NT2/D1 (cell line): ENCODE measurements at regions not wholly inside any gene's neighbourhood (a gene's known extent, or its start where the extent isn't known, plus 50 kb on each side); places are given as distances from the start of the nearest gene placed in this dataset.

Experiments
- DNase-seq: peaks from one replicate; pipeline ENCODE4 v3.0.0-alpha.2; 2011; ENCODE audit warnings: low read depth, low spot score
- H3K27me3 ChIP-seq: 2 replicates; pipeline ENCODE4 v1.6.0; 2011; ENCODE audit warnings: mild to moderate bottlenecking; ENCODE audit not compliant: insufficient read length, insufficient read depth
- H3K36me3 ChIP-seq: 2 replicates; pipeline ENCODE4 v1.6.1; 2011; ENCODE audit warnings: mild to moderate bottlenecking, low read length, mixed read lengths; ENCODE audit not compliant: insufficient read depth, insufficient read length
- H3K4me1 ChIP-seq: 2 replicates; pipeline ENCODE4 v1.5.1; 2011; ENCODE audit not compliant: insufficient read depth, insufficient read length
- H3K4me3 ChIP-seq: 2 replicates; pipeline ENCODE4 v1.5.1; 2011; ENCODE audit warnings: low read depth; ENCODE audit not compliant: insufficient read length
- H3K9ac ChIP-seq: 2 replicates; pipeline ENCODE4 v1.6.0; 2011; ENCODE audit warnings: low read depth; ENCODE audit not compliant: insufficient read length
- H3K9me3 ChIP-seq: 2 replicates; pipeline ENCODE4 v1.5.1; 2011; ENCODE audit warnings: mild to moderate bottlenecking, low read length; ENCODE audit not compliant: insufficient read depth
- SUZ12 ChIP-seq: IDR thresholded peaks from 2 replicates; pipeline ENCODE4 v1.6.1; 2011; ENCODE audit not compliant: insufficient read length, insufficient read depth; ENCODE audit errors: extremely low read depth
- YY1 ChIP-seq: IDR thresholded peaks from 2 replicates; pipeline ENCODE4 v1.6.1; 2011; ENCODE audit not compliant: insufficient read length, insufficient read depth
- ZNF274 ChIP-seq: IDR thresholded peaks from 2 replicates; pipeline ENCODE4 v1.6.1; 2011; ENCODE audit warnings: mild to moderate bottlenecking, low read depth, low read length

GRCh38 chr13:22717036-22717435 is 463.7 kb upstream of the SGCG start:
- no peaks in the 10 kb centered on the region for H3K4me1 ChIP-seq
- no peak for DNase-seq
- H3K4me3 ChIP-seq: no peak overlapping the region
- H3K27me3 ChIP-seq: no peaks in the 10 kb centered on the region
- TF ChIP-seq SUZ12: no peak
- no peak for TF ChIP-seq YY1
- TF ChIP-seq ZNF274: no peak
- H3K36me3 ChIP-seq: no peaks in the 10 kb centered on the region
- H3K9ac ChIP-seq: no peak overlapping the region
- H3K9me3 ChIP-seq: no peaks in the 10 kb centered on the region

DNA sequence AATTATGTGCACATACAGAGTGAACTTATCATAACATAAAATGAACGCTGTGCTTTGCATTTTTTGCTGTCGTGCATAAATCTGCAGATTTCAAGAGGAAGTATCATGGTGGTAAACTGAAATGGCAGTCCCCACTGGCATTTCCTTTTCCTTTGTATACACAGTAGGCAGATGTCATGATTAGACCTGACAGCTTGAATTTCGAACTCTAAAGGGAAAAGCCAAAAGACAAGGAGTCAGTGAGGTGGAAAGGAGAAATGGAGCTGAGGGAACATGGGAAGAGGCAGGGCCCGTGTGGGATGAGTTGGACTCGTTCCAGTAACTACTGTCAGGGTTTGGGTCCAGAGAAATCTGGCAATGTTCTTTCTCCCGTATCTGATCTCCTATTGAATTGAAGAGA is 454.1 kb upstream of the SGCG start:
- Histone ChIP-seq H3K27me3 (no peaks in the 10 kb centered on the region), H3K9ac (no peak overlapping the region), H3K36me3 (no peaks in the 10 kb centered on the region), H3K4me1 (no peaks in the 10 kb centered on the region), H3K9me3 (no peaks in the 10 kb centered on the region), H3K4me3 (no peak overlapping the region)
- TF ChIP-seq YY1: no peak
- no peak for TF ChIP-seq ZNF274
- no peak for TF ChIP-seq SUZ12
- DNase-seq: no peak

DNA sequence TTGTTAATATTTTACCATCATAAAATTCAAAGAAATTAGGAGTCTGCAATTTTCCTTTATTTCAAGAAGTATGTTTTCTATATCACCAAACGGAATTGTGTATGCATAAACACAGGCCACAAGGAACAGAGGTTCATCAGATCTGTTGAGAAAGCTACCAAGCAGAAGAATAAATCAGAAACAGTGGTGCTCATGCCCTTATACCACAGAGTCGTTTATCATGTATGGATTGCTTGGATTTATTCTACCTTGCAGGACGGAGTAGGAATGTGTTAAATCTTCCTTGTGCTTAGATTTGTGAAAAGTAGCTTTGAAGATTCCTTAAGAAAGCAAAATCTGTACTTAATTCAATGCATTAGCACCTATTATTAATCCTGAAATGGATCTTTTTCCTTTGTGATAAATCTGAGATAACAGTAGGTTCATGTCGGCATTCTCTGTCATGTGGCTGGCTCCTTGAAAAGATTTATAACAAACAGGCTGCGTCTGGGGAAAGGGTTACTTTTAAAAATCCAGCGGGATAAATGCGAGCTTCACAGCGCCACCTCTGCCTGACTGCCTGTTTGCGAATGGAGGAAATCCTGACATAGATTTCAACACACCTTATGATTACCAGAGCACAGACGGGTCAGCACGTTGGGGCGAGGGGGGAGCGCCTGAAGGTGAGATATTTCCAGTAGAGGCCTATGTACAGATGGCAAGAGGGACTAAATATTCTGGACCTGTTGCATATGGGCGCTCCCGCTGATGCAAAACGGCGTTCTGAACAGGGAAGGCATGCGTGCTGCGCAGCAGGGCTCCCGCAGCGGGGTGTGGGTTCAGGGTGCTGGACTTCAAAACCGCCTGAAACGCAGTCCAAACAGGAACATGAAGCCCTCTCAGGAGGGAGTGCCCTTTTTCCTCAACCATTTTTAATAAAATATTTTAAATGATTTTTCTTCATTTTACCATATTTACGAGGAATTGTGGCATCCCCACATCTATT is 445.5 kb upstream of the SGCG start:
- no peak overlapping the region for H3K9ac ChIP-seq
- H3K4me1 ChIP-seq: no peaks in the 10 kb centered on the region
- H3K36me3 ChIP-seq: no peaks in the 10 kb centered on the region
- H3K4me3 ChIP-seq: no peak overlapping the region
- DNase-seq: no peak
- TF ChIP-seq ZNF274 (no peak), SUZ12 (no peak), YY1 (no peak)
- no peaks in the 10 kb centered on the region for H3K9me3 ChIP-seq
- H3K27me3 ChIP-seq: no peaks in the 10 kb centered on the region

DNA sequence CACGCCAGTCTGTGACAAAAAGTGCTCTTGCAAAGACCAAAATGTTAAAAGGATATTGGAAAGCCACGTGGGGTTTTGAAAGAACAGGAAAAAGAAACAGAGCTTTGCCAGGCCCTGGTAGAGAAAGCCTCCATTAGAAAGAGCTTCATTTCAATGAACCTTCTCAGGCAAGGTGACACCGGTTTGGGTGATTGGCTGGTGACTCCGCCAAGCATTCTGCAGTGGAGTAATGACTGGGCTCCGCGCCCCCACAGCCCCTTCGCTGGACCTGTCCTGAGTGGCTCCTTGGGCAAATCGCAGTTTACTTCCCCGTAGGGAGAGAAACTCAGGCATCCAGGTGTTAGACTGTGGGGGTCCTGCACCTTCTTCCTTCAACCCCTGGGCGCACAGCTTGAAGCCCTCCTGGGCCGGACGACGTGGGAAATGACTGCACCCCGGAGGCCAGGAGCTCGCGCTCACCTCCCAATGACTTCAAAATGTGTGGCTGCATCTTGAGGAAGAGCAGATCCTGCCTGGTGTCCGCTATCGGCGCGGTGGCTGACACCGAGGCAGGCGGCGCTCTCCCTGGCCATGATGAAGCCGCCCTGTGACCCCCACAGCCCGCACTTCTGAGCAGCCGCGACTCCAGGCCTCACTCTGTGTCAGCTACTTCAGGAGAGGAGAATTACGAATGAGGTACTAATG is 444.6 kb upstream of the SGCG start:
- Histone ChIP-seq H3K4me3 (no peak overlapping the region), H3K4me1 (no peaks in the 10 kb centered on the region), H3K9ac (no peak overlapping the region), H3K36me3 (no peaks in the 10 kb centered on the region), H3K9me3 (no peaks in the 10 kb centered on the region), H3K27me3 (no peaks in the 10 kb centered on the region)
- TF ChIP-seq ZNF274 (no peak), SUZ12 (no peak), YY1 (no peak)
- DNase-seq: no peak

DNA sequence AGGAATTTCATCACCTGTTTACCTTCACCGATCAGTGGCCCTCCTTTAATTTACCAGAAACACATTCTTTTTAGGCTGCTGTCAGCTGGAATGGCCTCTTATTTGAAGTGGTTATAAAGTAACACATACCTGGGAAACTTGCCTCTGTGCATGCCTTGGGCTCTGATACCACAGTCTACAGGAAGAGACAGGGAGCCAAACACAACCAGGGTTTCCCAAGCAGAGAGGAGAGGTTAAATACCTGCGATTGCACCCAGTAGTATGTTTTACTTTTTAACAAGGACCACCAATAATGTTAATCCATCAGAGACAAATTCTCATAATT is 444.0 kb upstream of the SGCG start:
- Histone ChIP-seq H3K9ac (no peak overlapping the region), H3K4me3 (no peak overlapping the region), H3K4me1 (no peaks in the 10 kb centered on the region), H3K27me3 (no peaks in the 10 kb centered on the region), H3K36me3 (no peaks in the 10 kb centered on the region), H3K9me3 (no peaks in the 10 kb centered on the region)
- TF ChIP-seq ZNF274 (no peak), YY1 (no peak), SUZ12 (no peak)
- no peak for DNase-seq

GRCh38 chr13:22738357-22738756 is 442.4 kb upstream of the SGCG start:
- Histone ChIP-seq H3K27me3 (no peaks in the 10 kb centered on the region), H3K4me3 (no peak overlapping the region), H3K9me3 (no peaks in the 10 kb centered on the region), H3K9ac (no peak overlapping the region), H3K4me1 (no peaks in the 10 kb centered on the region), H3K36me3 (no peaks in the 10 kb centered on the region)
- DNase-seq: no peak
- TF ChIP-seq ZNF274: no peak
- no peak for TF ChIP-seq YY1
- no peak for TF ChIP-seq SUZ12

DNA sequence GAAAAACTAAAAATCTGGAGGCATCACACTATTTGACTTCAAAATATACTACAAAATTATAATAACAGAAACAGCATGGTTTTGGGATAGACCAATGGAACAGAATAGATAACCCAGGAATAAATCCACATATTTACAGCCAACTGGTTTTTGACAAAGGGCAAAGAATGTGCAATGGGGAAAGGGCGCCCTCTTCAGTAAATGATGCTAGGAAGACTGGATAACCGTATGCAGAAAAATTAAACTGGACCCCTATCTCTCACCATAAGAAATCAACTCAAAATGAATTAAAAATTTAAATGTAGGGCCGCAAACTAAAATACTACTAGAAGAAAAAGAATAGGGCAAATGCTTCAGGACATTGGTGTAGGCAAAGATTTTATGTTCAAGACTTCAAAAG is 440.5 kb upstream of the SGCG start:
- no peak overlapping the region for H3K9ac ChIP-seq
- H3K9me3 ChIP-seq: no peaks in the 10 kb centered on the region
- no peaks in the 10 kb centered on the region for H3K27me3 ChIP-seq
- DNase-seq: peak; percentile 23
- H3K36me3 ChIP-seq: no peaks in the 10 kb centered on the region
- TF ChIP-seq SUZ12 (no peak), YY1 (no peak), ZNF274 (no peak)
- no peak overlapping the region for H3K4me3 ChIP-seq
- H3K4me1 ChIP-seq: no peaks in the 10 kb centered on the region
